SH-SY5Y (cell line): ENCODE measurements at regions not wholly inside any gene's neighbourhood (a gene's known extent, or its start where the extent isn't known, plus 50 kb on each side); places are given as distances from the start of the nearest gene placed in this dataset.

Experiments
- GATA2 ChIP-seq: IDR thresholded peaks from 2 replicates; pipeline ENCODE4 v1.6.1; 2011; ENCODE audit warnings: mild to moderate bottlenecking, low read depth, low read length
- GATA3 ChIP-seq: IDR thresholded peaks from 2 replicates; pipeline ENCODE4 v1.6.1; 2011; ENCODE audit warnings: low read depth, mild to moderate bottlenecking, low read length, moderate library complexity

- TF ChIP-seq GATA2 (no peak), GATA3 (no peak)
Measured at GRCh38 chr20:7090001-7090400, 322.5 kb downstream of the BMP2 start.
